ENCODE measurements at regions not wholly inside any gene's neighbourhood (a gene's known extent, or its start where the extent isn't known, plus 50 kb on each side); places are given as distances from the start of the nearest gene placed in this dataset.

- no peak for TF ChIP-seq CTCF (IDR thresholded peaks at IDR 0.05)
- TF ChIP-seq EZH2 (IDR thresholded peaks at IDR 0.05; ENCODE audit: borderline replicate concordance, insufficient read depth, low read depth, low read length, poor library complexity, severe bottlenecking): no peak
These were observed 67.4 kb upstream of the PLA2G4A start for GRCh38 chr1:186761358-186761757.

All from B cell (primary cell).